ENCODE measurements at regions not wholly inside any gene's neighbourhood (a gene's known extent, or its start where the extent isn't known, plus 50 kb on each side); places are given as distances from the start of the nearest gene placed in this dataset.
A peak's percentile ranks its signal among the peaks of the same experiment; 100 is the strongest.
"Not testable (repeated sequence)": the region's sequence is repeated elsewhere in the genome, so short reads cannot be mapped to it uniquely, and the experiment has no call there.

- DNase-seq (ENCODE audit: low spot score) (no peak), ATAC-seq (no peak)
- Mint-ChIP-seq H3K9me3 (no peaks in the 10 kb centered on the region), H3K36me3 (no peaks in the 10 kb centered on the region), H3K4me1 (ENCODE audit: low read depth in 2 of 2) (peaks cover 7 to 9% of the 10 kb centered on the region in 2 donors), H3K27me3 (peaks cover 7 to 9% of the 10 kb centered on the region in 2 donors), H3K4me3 (no peak overlapping the region), H3K27ac (no peak overlapping the region)
Observed at GRCh38 chr9:86486891-86487837, 133.0 kb upstream of the TUT7 start.

GRCh38 chr9:86485359-86485758, 131.1 kb upstream of the TUT7 start:
- Mint-ChIP-seq H3K27ac (no peak overlapping the region), H3K9me3 (no peaks in the 10 kb centered on the region), H3K36me3 (no peaks in the 10 kb centered on the region), H3K4me3 (no peak overlapping the region), H3K27me3 (peaks cover 0 to 3% of the 10 kb centered on the region in 2 donors), H3K4me1 (ENCODE audit: low read depth in 2 of 2) (peaks cover 7 to 9% of the 10 kb centered on the region in 2 donors)
- no peak for DNase-seq (ENCODE audit: low spot score)
- ATAC-seq: peak in 1 of 2 donors; percentile 81

- Mint-ChIP-seq H3K36me3 (no peaks in the 10 kb centered on the region), H3K4me3 (no peak overlapping the region), H3K27me3 (peaks cover 13 to 15% of the 10 kb centered on the region in 2 donors), H3K4me1 (ENCODE audit: low read depth in 2 of 2) (peaks cover 7 to 9% of the 10 kb centered on the region in 2 donors), H3K9me3 (no peaks in the 10 kb centered on the region), H3K27ac (no peak overlapping the region)
- ATAC-seq (no peak), DNase-seq (ENCODE audit: low spot score) (no peak)
Observed at GRCh38 chr9:86483496-86483895, 129.3 kb upstream of the TUT7 start.

- Mint-ChIP-seq H3K4me1 (ENCODE audit: low read depth in 2 of 2) (peaks cover 7 to 9% of the 10 kb centered on the region in 2 donors), H3K36me3 (no peaks in the 10 kb centered on the region), H3K4me3 (no peak overlapping the region), H3K27me3 (peaks cover 21 to 24% of the 10 kb centered on the region in 2 donors), H3K27ac (no peak overlapping the region), H3K9me3 (no peaks in the 10 kb centered on the region)
- no peak for ATAC-seq
- no peak for DNase-seq (ENCODE audit: low spot score)
Observed at GRCh38 chr9:86481466-86481865, 127.3 kb upstream of the TUT7 start.

- not testable (repeated sequence) for H3K9me3 Mint-ChIP-seq; H3K36me3 Mint-ChIP-seq; ATAC-seq; H3K27ac Mint-ChIP-seq; H3K4me3 Mint-ChIP-seq; DNase-seq (ENCODE audit: low spot score); H3K4me1 Mint-ChIP-seq (ENCODE audit: low read depth in 2 of 2)
- peaks cover 26 to 49% of the 10 kb centered on the region in 2 donors for H3K27me3 Mint-ChIP-seq
Observed at GRCh38 chr9:86475255-86475654, 121.0 kb upstream of the TUT7 start.

- no peak overlapping the region for H3K27ac Mint-ChIP-seq
- no peaks in the 10 kb centered on the region for H3K36me3 Mint-ChIP-seq
- no peaks in the 10 kb centered on the region for H3K4me1 Mint-ChIP-seq (ENCODE audit: low read depth in 2 of 2)
- ATAC-seq (no peak), DNase-seq (ENCODE audit: low spot score) (no peak)
- H3K9me3 Mint-ChIP-seq: no peaks in the 10 kb centered on the region
- no peak overlapping the region for H3K4me3 Mint-ChIP-seq
- H3K27me3 Mint-ChIP-seq: peaks cover 19 to 44% of the 10 kb centered on the region in 2 donors
Observed at GRCh38 chr9:86471171-86471815, 117.1 kb upstream of the TUT7 start.

- Mint-ChIP-seq H3K27ac (no peak overlapping the region), H3K9me3 (no peaks in the 10 kb centered on the region), H3K27me3 (peaks cover 19 to 44% of the 10 kb centered on the region in 2 donors), H3K4me1 (ENCODE audit: low read depth in 2 of 2) (no peaks in the 10 kb centered on the region), H3K4me3 (no peak overlapping the region), H3K36me3 (no peaks in the 10 kb centered on the region)
- no peak for DNase-seq (ENCODE audit: low spot score)
- ATAC-seq: no peak
Observed at GRCh38 chr9:86470326-86470725, 116.1 kb upstream of the TUT7 start.

GRCh38 chr9:86469476-86470250, 115.5 kb upstream of the TUT7 start:
- Mint-ChIP-seq H3K27ac (no peak overlapping the region), H3K4me3 (no peak overlapping the region), H3K36me3 (no peaks in the 10 kb centered on the region), H3K27me3 (peaks cover 19 to 44% of the 10 kb centered on the region in 2 donors), H3K9me3 (no peaks in the 10 kb centered on the region), H3K4me1 (ENCODE audit: low read depth in 2 of 2) (no peaks in the 10 kb centered on the region)
- ATAC-seq (no peak), DNase-seq (ENCODE audit: low spot score) (no peak)

- ATAC-seq: peak in 1 of 2 donors; percentile 60
- H3K9me3 Mint-ChIP-seq: no peaks in the 10 kb centered on the region
- H3K4me1 Mint-ChIP-seq (ENCODE audit: low read depth in 2 of 2): no peaks in the 10 kb centered on the region
- DNase-seq (ENCODE audit: low spot score): no peak
- no peaks in the 10 kb centered on the region for H3K36me3 Mint-ChIP-seq
- H3K27me3 Mint-ChIP-seq: peaks cover 9 to 26% of the 10 kb centered on the region in 2 donors
- H3K27ac Mint-ChIP-seq: no peak overlapping the region
- no peak overlapping the region for H3K4me3 Mint-ChIP-seq
Observed at GRCh38 chr9:86464242-86464641, 110.0 kb upstream of the TUT7 start.

- H3K27ac Mint-ChIP-seq: no peak overlapping the region
Observed at GRCh38 chr9:86460216-86461002, 106.2 kb upstream of the TUT7 start.

GRCh38 chr9:86459599-86460155, 105.5 kb upstream of the TUT7 start:
- peaks cover 3 to 18% of the 10 kb centered on the region in 2 donors for H3K27me3 Mint-ChIP-seq
- DNase-seq (ENCODE audit: low spot score): no peak

More at GRCh38 chr9:86460216-86461002, 106.2 kb upstream of the TUT7 start:
- H3K27me3 Mint-ChIP-seq: peaks cover 3 to 17% of the 10 kb centered on the region in 2 donors
- no peak overlapping the region for H3K4me3 Mint-ChIP-seq
- H3K9me3 Mint-ChIP-seq: no peaks in the 10 kb centered on the region
- no peaks in the 10 kb centered on the region for H3K4me1 Mint-ChIP-seq (ENCODE audit: low read depth in 2 of 2)
- H3K36me3 Mint-ChIP-seq: no peaks in the 10 kb centered on the region
- DNase-seq (ENCODE audit: low spot score): no peak
- no peak for ATAC-seq

GRCh38 chr9:86459191-86459590, 105.0 kb upstream of the TUT7 start:
- ATAC-seq: no peak

More at GRCh38 chr9:86459599-86460155, 105.5 kb upstream of the TUT7 start:
- Mint-ChIP-seq H3K4me3 (no peak overlapping the region), H3K9me3 (no peaks in the 10 kb centered on the region), H3K4me1 (ENCODE audit: low read depth in 2 of 2) (no peaks in the 10 kb centered on the region), H3K36me3 (no peaks in the 10 kb centered on the region), H3K27ac (no peak overlapping the region)
- no peak for ATAC-seq

More at GRCh38 chr9:86459191-86459590, 105.0 kb upstream of the TUT7 start:
- Mint-ChIP-seq H3K9me3 (no peaks in the 10 kb centered on the region), H3K4me3 (no peak overlapping the region), H3K4me1 (ENCODE audit: low read depth in 2 of 2) (no peaks in the 10 kb centered on the region), H3K27ac (no peak overlapping the region), H3K36me3 (no peaks in the 10 kb centered on the region), H3K27me3 (peaks cover 3 to 22% of the 10 kb centered on the region in 2 donors)
- DNase-seq (ENCODE audit: low spot score): no peak

Measured in natural killer cell treated with Interleukin-12 subunit alpha and Interleukin-12 subunit beta and Interleukin-15 and Interleukin-18, amount 100 ng/mL, for 72 hours (primary cell).